ENCODE measurements at regions not wholly inside any gene's neighbourhood (a gene's known extent, or its start where the extent isn't known, plus 50 kb on each side); places are given as distances from the start of the nearest gene placed in this dataset.
"Not testable (repeated sequence)": the region's sequence is repeated elsewhere in the genome, so short reads cannot be mapped to it uniquely, and the experiment has no call there.

GRCh38 chr1:118511922-118512321, 326.9 kb upstream of the SPAG17 start:
- H3K4me1 Mint-ChIP-seq (ENCODE audit: low read depth); DNase-seq; CTCF ChIA-PET; H3K36me3 Mint-ChIP-seq (ENCODE audit: low read depth); H3K27ac Mint-ChIP-seq; intact Hi-C loops (cut with micrococcal nuclease); H3K4me3 Mint-ChIP-seq; H3K27me3 Mint-ChIP-seq (ENCODE audit: low read depth): not testable (repeated sequence)
- peaks cover 17% of the 10 kb centered on the region for H3K9me3 Mint-ChIP-seq

- Mint-ChIP-seq H3K9me3 (peaks cover 2% of the 10 kb centered on the region), H3K4me1 (ENCODE audit: low read depth) (no peaks in the 10 kb centered on the region), H3K27ac (no peak overlapping the region), H3K27me3 (ENCODE audit: low read depth) (no peaks in the 10 kb centered on the region), H3K36me3 (ENCODE audit: low read depth) (no peaks in the 10 kb centered on the region), H3K4me3 (no peak overlapping the region)
- intact Hi-C loops (cut with micrococcal nuclease), result no loop called here
- no peak for DNase-seq
- CTCF ChIA-PET, result no interaction called here
Observed at GRCh38 chr1:118504867-118505266, 319.8 kb upstream of the SPAG17 start.

- intact Hi-C loops (cut with micrococcal nuclease), result no loop called here
- Mint-ChIP-seq H3K4me1 (ENCODE audit: low read depth) (no peaks in the 10 kb centered on the region), H3K36me3 (ENCODE audit: low read depth) (no peaks in the 10 kb centered on the region), H3K9me3 (peaks cover 2% of the 10 kb centered on the region), H3K27me3 (ENCODE audit: low read depth) (no peaks in the 10 kb centered on the region), H3K4me3 (no peak overlapping the region), H3K27ac (no peak overlapping the region)
- CTCF ChIA-PET, result no interaction called here
- no peak for DNase-seq
Observed at GRCh38 chr1:118504221-118504644, 319.2 kb upstream of the SPAG17 start.

- Mint-ChIP-seq H3K27me3 (ENCODE audit: low read depth) (no peaks in the 10 kb centered on the region), H3K27ac (no peak overlapping the region), H3K4me3 (no peak overlapping the region), H3K36me3 (ENCODE audit: low read depth) (no peaks in the 10 kb centered on the region), H3K9me3 (peaks cover 2% of the 10 kb centered on the region), H3K4me1 (ENCODE audit: low read depth) (no peaks in the 10 kb centered on the region)
- no peak for DNase-seq
- intact Hi-C loops (cut with micrococcal nuclease), result no loop called here
- CTCF ChIA-PET, result no interaction called here
Observed at GRCh38 chr1:118503752-118504151, 318.7 kb upstream of the SPAG17 start.

GRCh38 chr1:118494998-118495397, 310.0 kb upstream of the SPAG17 start:
- Mint-ChIP-seq H3K27me3 (ENCODE audit: low read depth) (no peaks in the 10 kb centered on the region), H3K36me3 (ENCODE audit: low read depth) (no peaks in the 10 kb centered on the region), H3K4me3 (no peak overlapping the region), H3K4me1 (ENCODE audit: low read depth) (no peaks in the 10 kb centered on the region), H3K9me3 (no peaks in the 10 kb centered on the region), H3K27ac (no peak overlapping the region)
- no peak for DNase-seq
- CTCF ChIA-PET, result no interaction called here
- intact Hi-C loops (cut with micrococcal nuclease), result no loop called here

GRCh38 chr1:118488787-118489186, 303.8 kb upstream of the SPAG17 start:
- Mint-ChIP-seq H3K4me3 (no peak overlapping the region), H3K9me3 (peaks cover 6% of the 10 kb centered on the region), H3K4me1 (ENCODE audit: low read depth) (no peaks in the 10 kb centered on the region), H3K27me3 (ENCODE audit: low read depth) (no peaks in the 10 kb centered on the region), H3K27ac (no peak overlapping the region), H3K36me3 (ENCODE audit: low read depth) (no peaks in the 10 kb centered on the region)
- CTCF ChIA-PET, result no interaction called here
- intact Hi-C loops (cut with micrococcal nuclease), result no loop called here
- no peak for DNase-seq

GRCh38 chr1:118487932-118488331, 302.9 kb upstream of the SPAG17 start:
- Mint-ChIP-seq H3K4me3 (no peak overlapping the region), H3K9me3 (peaks cover 6% of the 10 kb centered on the region), H3K36me3 (ENCODE audit: low read depth) (no peaks in the 10 kb centered on the region), H3K27ac (no peak overlapping the region), H3K4me1 (ENCODE audit: low read depth) (no peaks in the 10 kb centered on the region), H3K27me3 (ENCODE audit: low read depth) (no peaks in the 10 kb centered on the region)
- DNase-seq, result no peak
- intact Hi-C loops (cut with micrococcal nuclease), result no loop called here
- CTCF ChIA-PET, result no interaction called here

GRCh38 chr1:118487091-118487490, 302.1 kb upstream of the SPAG17 start:
- Mint-ChIP-seq H3K27me3 (ENCODE audit: low read depth) (no peaks in the 10 kb centered on the region), H3K9me3 (peaks cover 10% of the 10 kb centered on the region), H3K27ac (no peak overlapping the region), H3K4me3 (no peak overlapping the region), H3K4me1 (ENCODE audit: low read depth) (no peaks in the 10 kb centered on the region), H3K36me3 (ENCODE audit: low read depth) (no peaks in the 10 kb centered on the region)
- CTCF ChIA-PET, result no interaction called here
- DNase-seq, result no peak
- intact Hi-C loops (cut with micrococcal nuclease), result no loop called here

- CTCF ChIA-PET, result no interaction called here
- no peak overlapping the region for H3K4me3 Mint-ChIP-seq
- intact Hi-C loops (cut with micrococcal nuclease), result no loop called here
- H3K36me3 Mint-ChIP-seq (ENCODE audit: low read depth), result no peaks in the 10 kb centered on the region
- H3K27ac Mint-ChIP-seq, result no peak overlapping the region
- DNase-seq, result no peak
- peaks cover 14% of the 10 kb centered on the region for H3K9me3 Mint-ChIP-seq
- H3K4me1 Mint-ChIP-seq (ENCODE audit: low read depth), result no peaks in the 10 kb centered on the region
- no peaks in the 10 kb centered on the region for H3K27me3 Mint-ChIP-seq (ENCODE audit: low read depth)
Observed at GRCh38 chr1:118486199-118486598, 301.2 kb upstream of the SPAG17 start.

- intact Hi-C loops (cut with micrococcal nuclease), result no loop called here
- H3K4me1 Mint-ChIP-seq (ENCODE audit: low read depth), result no peaks in the 10 kb centered on the region
- no peaks in the 10 kb centered on the region for H3K27me3 Mint-ChIP-seq (ENCODE audit: low read depth)
- no peaks in the 10 kb centered on the region for H3K36me3 Mint-ChIP-seq (ENCODE audit: low read depth)
- peaks cover 14% of the 10 kb centered on the region for H3K9me3 Mint-ChIP-seq
- DNase-seq, result no peak
- H3K4me3 Mint-ChIP-seq, result no peak overlapping the region
- CTCF ChIA-PET, result no interaction called here
- no peak overlapping the region for H3K27ac Mint-ChIP-seq
Observed at GRCh38 chr1:118485757-118486156, 300.7 kb upstream of the SPAG17 start.

GRCh38 chr1:118484893-118485292, 299.9 kb upstream of the SPAG17 start:
- Mint-ChIP-seq H3K4me1 (ENCODE audit: low read depth) (no peaks in the 10 kb centered on the region), H3K4me3 (no peak overlapping the region), H3K27ac (no peak overlapping the region), H3K27me3 (ENCODE audit: low read depth) (no peaks in the 10 kb centered on the region), H3K36me3 (ENCODE audit: low read depth) (no peaks in the 10 kb centered on the region), H3K9me3 (peaks cover 14% of the 10 kb centered on the region)
- intact Hi-C loops (cut with micrococcal nuclease), result no loop called here
- CTCF ChIA-PET, result no interaction called here
- no peak for DNase-seq

GRCh38 chr1:118483245-118484006, 298.4 kb upstream of the SPAG17 start:
- Mint-ChIP-seq H3K4me1 (ENCODE audit: low read depth) (no peaks in the 10 kb centered on the region), H3K4me3 (no peak overlapping the region), H3K27ac (no peak overlapping the region), H3K27me3 (ENCODE audit: low read depth) (no peaks in the 10 kb centered on the region), H3K9me3 (peaks cover 14% of the 10 kb centered on the region), H3K36me3 (ENCODE audit: low read depth) (no peaks in the 10 kb centered on the region)
- CTCF ChIA-PET, result no interaction called here
- intact Hi-C loops (cut with micrococcal nuclease), result no loop called here
- DNase-seq, result no peak

- no peak overlapping the region for H3K4me3 Mint-ChIP-seq
Observed at GRCh38 chr1:118481126-118481525, 296.1 kb upstream of the SPAG17 start.

More at GRCh38 chr1:118481126-118481525, 296.1 kb upstream of the SPAG17 start:
- DNase-seq, result no peak
- Mint-ChIP-seq H3K27me3 (ENCODE audit: low read depth) (no peaks in the 10 kb centered on the region), H3K4me1 (ENCODE audit: low read depth) (no peaks in the 10 kb centered on the region), H3K27ac (no peak overlapping the region), H3K36me3 (ENCODE audit: low read depth) (no peaks in the 10 kb centered on the region), H3K9me3 (peaks cover 14% of the 10 kb centered on the region)
- intact Hi-C loops (cut with micrococcal nuclease), result no loop called here
- CTCF ChIA-PET, result no interaction called here

Measured in activated naive CD4-positive, alpha-beta T cell treated with anti-CD3 and anti-CD28 coated beads for 36 hours (primary cell).